Panc1 (cell line): ENCODE measurements at regions not wholly inside any gene's neighbourhood (a gene's known extent, or its start where the extent isn't known, plus 50 kb on each side); places are given as distances from the start of the nearest gene placed in this dataset.

Source experiments
- ATAC-seq: fragments of 200-7000 bp; cut with Tn5 transposase; 2 replicates; pipeline ENCODE4 v1.9.1; 2020; ENCODE audit warnings: mild to moderate bottlenecking, moderate library complexity
- BruUV-seq: library from RNA; stranded (reverse); fragments of 400-500 nt; replicated peaks from 2 replicates; lab custom pipeline; 2021; lab: Mats Ljungman, UMichigan
- CTCF ChIA-PET: fragments of 300-600 bp; sonication (Branson Sonifier 250); formaldehyde crosslinking; loops from one replicate; lab custom pipeline; 2022; ENCODE audit warnings: antibody characterized with exemption; lab: Charles Lee
- POLR2A ChIA-PET: fragments of 300-600 bp; sonication (Branson Sonifier 250); formaldehyde crosslinking; loops from one replicate; lab custom pipeline; 2022; ENCODE audit warnings: antibody characterized with exemption; lab: Charles Lee
- DNase-seq: peaks from one replicate; pipeline ENCODE4 v3.0.0-alpha.2; 2010; ENCODE audit warnings: low read depth, low spot score
- H3K27ac ChIP-seq: 2 replicates; pipeline ENCODE4 v1.5.1; 2011; ENCODE audit warnings: mild to moderate bottlenecking, low read length, inconsistent platforms
- H3K27me3 ChIP-seq: fragments of 200-500 bp; sonication (Bioruptor generic); 2 replicates; pipeline ENCODE4 v1.6.0; 2014; ENCODE audit warnings: low read length, inconsistent platforms; ENCODE audit not compliant: control insufficient read depth, insufficient read depth
- H3K36me3 ChIP-seq: fragments of 200-500 bp; sonication (Bioruptor generic); 2 replicates; pipeline ENCODE4 v1.5.1; 2014; ENCODE audit warnings: inconsistent platforms, mild to moderate bottlenecking, low read length, moderate library complexity; ENCODE audit not compliant: control insufficient read depth, insufficient read depth
- H3K4me1 ChIP-seq: 2 replicates; pipeline ENCODE4 v1.5.1; 2011; ENCODE audit warnings: inconsistent platforms, mild to moderate bottlenecking, low read length, moderate library complexity; ENCODE audit not compliant: control insufficient read depth, insufficient read depth
- H3K4me3 ChIP-seq, 2 experiments: 2 replicates each; pipeline ENCODE4 v1.5.1; 2011 to 2012; ENCODE audit warnings: low read depth in 2 of 2, low read length in 2 of 2, mild to moderate bottlenecking in 2 of 2, inconsistent platforms in 1 of 2, moderate library complexity in 1 of 2
- H3K9me3 ChIP-seq: fragments of 200-500 bp; sonication (Bioruptor generic); 2 replicates; pipeline ENCODE4 v1.5.1; 2014; ENCODE audit warnings: low read depth, mild to moderate bottlenecking, inconsistent platforms, low read length, moderate library complexity; ENCODE audit not compliant: control insufficient read depth, insufficient read depth
- CTCF ChIP-seq: fragments of 450-650 bp; IDR thresholded peaks from 2 replicates; pipeline ENCODE4 v1.5.1; 2017; ENCODE audit warnings: mild to moderate bottlenecking
- POLR2AphosphoS5 ChIP-seq: IDR thresholded peaks from 2 replicates; pipeline ENCODE4 v1.6.1; 2012; ENCODE audit warnings: mild to moderate bottlenecking, low read depth, low read length, moderate library complexity
- SIN3A ChIP-seq: IDR thresholded peaks from 2 replicates; pipeline ENCODE4 v1.6.1; 2012; ENCODE audit warnings: low read depth, mild to moderate bottlenecking, low read length, moderate library complexity, borderline replicate concordance; ENCODE audit not compliant: insufficient read depth
- TCF7L2 ChIP-seq: IDR thresholded peaks from 2 replicates; pipeline ENCODE4 v1.6.1; 2011; ENCODE audit warnings: mild to moderate bottlenecking, low read depth, low read length, inconsistent platforms
- in situ Hi-C: cut with HindIII; loops from 2 replicates; pipeline ENCODE4 v1.10.0; 2016; ENCODE audit warnings: low sequenced_read_pairs, low pct_unique_long_range_greater_than_20kb
- intact Hi-C: fragments of 100-400 bp; cut with micrococcal nuclease; formaldehyde crosslinking; loops from one replicate; pipeline ENCODE4 v1.10.0; 2022; ENCODE audit not compliant: unreplicated experiment
- TF ChIP-seq, protein P1 (sequence below), 2 experiments: IDR thresholded peaks; 2 replicates each; pipeline ENCODE4 v1.6.1; 2011 to 2012; ENCODE audit warnings: low read depth in 2 of 2, control low read depth in 1 of 2, low read length in 1 of 2, mild to moderate bottlenecking in 1 of 2, moderate library complexity in 1 of 2; ENCODE audit not compliant: insufficient read depth in 1 of 2

GRCh38 chrX:114051667-114052315 lies 532.1 kb upstream of the HTR2C start:
- Histone ChIP-seq H3K27me3 (no peaks in the 10 kb centered on the region), H3K4me3 (no peak overlapping the region), H3K9me3 (no peaks in the 10 kb centered on the region), H3K4me1 (no peaks in the 10 kb centered on the region), H3K36me3 (no peaks in the 10 kb centered on the region), H3K27ac (no peak overlapping the region)
- BruUV-seq, result no TSS peak
- POLR2A ChIA-PET, result no interaction called here
- CTCF ChIA-PET, result no interaction called here
- DNase-seq (no peak), ATAC-seq (no peak)
- in situ Hi-C loops, result no loop called here
- intact Hi-C loops, result no loop called here
- TF ChIP-seq CTCF, result no peak
- TF ChIP-seq POLR2AphosphoS5, result no peak
- TF ChIP-seq SIN3A, result no peak
- TF ChIP-seq TCF7L2, result no peak
- TF ChIP-seq, protein P1, sequence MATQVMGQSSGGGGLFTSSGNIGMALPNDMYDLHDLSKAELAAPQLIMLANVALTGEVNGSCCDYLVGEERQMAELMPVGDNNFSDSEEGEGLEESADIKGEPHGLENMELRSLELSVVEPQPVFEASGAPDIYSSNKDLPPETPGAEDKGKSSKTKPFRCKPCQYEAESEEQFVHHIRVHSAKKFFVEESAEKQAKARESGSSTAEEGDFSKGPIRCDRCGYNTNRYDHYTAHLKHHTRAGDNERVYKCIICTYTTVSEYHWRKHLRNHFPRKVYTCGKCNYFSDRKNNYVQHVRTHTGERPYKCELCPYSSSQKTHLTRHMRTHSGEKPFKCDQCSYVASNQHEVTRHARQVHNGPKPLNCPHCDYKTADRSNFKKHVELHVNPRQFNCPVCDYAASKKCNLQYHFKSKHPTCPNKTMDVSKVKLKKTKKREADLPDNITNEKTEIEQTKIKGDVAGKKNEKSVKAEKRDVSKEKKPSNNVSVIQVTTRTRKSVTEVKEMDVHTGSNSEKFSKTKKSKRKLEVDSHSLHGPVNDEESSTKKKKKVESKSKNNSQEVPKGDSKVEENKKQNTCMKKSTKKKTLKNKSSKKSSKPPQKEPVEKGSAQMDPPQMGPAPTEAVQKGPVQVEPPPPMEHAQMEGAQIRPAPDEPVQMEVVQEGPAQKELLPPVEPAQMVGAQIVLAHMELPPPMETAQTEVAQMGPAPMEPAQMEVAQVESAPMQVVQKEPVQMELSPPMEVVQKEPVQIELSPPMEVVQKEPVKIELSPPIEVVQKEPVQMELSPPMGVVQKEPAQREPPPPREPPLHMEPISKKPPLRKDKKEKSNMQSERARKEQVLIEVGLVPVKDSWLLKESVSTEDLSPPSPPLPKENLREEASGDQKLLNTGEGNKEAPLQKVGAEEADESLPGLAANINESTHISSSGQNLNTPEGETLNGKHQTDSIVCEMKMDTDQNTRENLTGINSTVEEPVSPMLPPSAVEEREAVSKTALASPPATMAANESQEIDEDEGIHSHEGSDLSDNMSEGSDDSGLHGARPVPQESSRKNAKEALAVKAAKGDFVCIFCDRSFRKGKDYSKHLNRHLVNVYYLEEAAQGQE (IDR thresholded peaks at IDR 0.05; ENCODE audit: insufficient read depth in 1 of 2, low read depth in 2 of 2, low read length in 1 of 2), result no peak

GRCh38 chrX:114050075-114050796 lies 533.6 kb upstream of the HTR2C start:
- TF ChIP-seq SIN3A, result no peak
- TF ChIP-seq, protein P1 (IDR thresholded peaks at IDR 0.05; ENCODE audit: insufficient read depth in 1 of 2, low read depth in 2 of 2, low read length in 1 of 2), result no peak
- TF ChIP-seq POLR2AphosphoS5, result no peak
- no peak for TF ChIP-seq TCF7L2
- TF ChIP-seq CTCF, result no peak
- in situ Hi-C loops, result no loop called here

More at GRCh38 chrX:114050075-114050796, 533.6 kb upstream of the HTR2C start:
- H3K4me1 ChIP-seq, result no peaks in the 10 kb centered on the region
- no peak for ATAC-seq
- DNase-seq, result no peak
- CTCF ChIA-PET, result interaction anchor here (0.6 kb wide), 1 partner anchor 911 kb away, joined by 12 read pairs; no protein-coding TSS in a partner anchor
- no TSS peak for BruUV-seq
- H3K27ac ChIP-seq, result no peak overlapping the region
- intact Hi-C loops, result no loop called here
- no peak overlapping the region for H3K4me3 ChIP-seq
- H3K9me3 ChIP-seq, result no peaks in the 10 kb centered on the region
- H3K36me3 ChIP-seq, result no peaks in the 10 kb centered on the region
- no peaks in the 10 kb centered on the region for H3K27me3 ChIP-seq
- POLR2A ChIA-PET, result no interaction called here
